LNCaP clone FGC (cell line): ENCODE measurements at regions not wholly inside any gene's neighbourhood (a gene's known extent, or its start where the extent isn't known, plus 50 kb on each side); places are given as distances from the start of the nearest gene placed in this dataset.

Source experiments
- DNase-seq: peaks from one replicate; pipeline ENCODE4 v3.0.0-alpha.2; 2011; ENCODE audit warnings: low read depth
- H3K4me3 ChIP-seq: 2 replicates; pipeline ENCODE4 v1.5.1; 2011; ENCODE audit warnings: mild to moderate bottlenecking, low read depth, low read length, control low read depth
- TF ChIP-seq, protein P1 (sequence below): IDR thresholded peaks from 2 replicates; pipeline ENCODE4 v1.5.1; 2012; ENCODE audit warnings: mild to moderate bottlenecking; ENCODE audit not compliant: control insufficient read depth, insufficient read depth; ENCODE audit errors: extremely low read depth

DNA sequence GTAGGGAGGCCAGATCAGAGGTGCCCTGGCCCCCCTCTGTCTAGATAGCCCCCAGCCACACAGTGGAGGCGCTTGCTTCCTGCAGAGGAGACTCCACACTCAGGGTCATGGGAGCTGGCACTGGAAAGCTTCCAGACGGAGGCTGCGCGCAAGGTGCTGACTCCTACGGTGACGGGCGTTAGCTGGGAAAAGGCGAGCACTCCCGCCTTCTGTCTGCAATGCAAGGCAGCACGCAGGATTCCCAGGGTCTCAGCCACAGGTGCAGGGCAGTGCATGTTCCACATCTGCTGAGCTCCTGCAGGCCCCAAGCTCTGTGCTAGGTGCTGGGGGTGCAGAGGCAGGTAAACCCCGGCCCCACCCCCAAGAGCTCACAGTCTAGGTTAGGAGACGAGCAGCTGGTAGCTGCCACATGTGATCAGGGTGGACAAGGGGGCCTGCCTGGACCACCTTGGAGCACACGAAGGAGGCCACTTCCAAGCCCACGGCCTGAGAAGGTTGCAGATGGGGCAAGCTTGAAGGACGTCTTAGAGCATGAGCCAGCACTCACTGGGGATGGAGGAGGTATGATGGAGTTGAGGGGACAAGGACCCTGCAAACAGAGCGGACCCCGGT, 310.9 kb upstream of the DIO3 start:
- H3K4me3 ChIP-seq = no peak overlapping the region
- TF ChIP-seq, protein P1, sequence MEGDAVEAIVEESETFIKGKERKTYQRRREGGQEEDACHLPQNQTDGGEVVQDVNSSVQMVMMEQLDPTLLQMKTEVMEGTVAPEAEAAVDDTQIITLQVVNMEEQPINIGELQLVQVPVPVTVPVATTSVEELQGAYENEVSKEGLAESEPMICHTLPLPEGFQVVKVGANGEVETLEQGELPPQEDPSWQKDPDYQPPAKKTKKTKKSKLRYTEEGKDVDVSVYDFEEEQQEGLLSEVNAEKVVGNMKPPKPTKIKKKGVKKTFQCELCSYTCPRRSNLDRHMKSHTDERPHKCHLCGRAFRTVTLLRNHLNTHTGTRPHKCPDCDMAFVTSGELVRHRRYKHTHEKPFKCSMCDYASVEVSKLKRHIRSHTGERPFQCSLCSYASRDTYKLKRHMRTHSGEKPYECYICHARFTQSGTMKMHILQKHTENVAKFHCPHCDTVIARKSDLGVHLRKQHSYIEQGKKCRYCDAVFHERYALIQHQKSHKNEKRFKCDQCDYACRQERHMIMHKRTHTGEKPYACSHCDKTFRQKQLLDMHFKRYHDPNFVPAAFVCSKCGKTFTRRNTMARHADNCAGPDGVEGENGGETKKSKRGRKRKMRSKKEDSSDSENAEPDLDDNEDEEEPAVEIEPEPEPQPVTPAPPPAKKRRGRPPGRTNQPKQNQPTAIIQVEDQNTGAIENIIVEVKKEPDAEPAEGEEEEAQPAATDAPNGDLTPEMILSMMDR = no peak
- no peak for DNase-seq

DNA sequence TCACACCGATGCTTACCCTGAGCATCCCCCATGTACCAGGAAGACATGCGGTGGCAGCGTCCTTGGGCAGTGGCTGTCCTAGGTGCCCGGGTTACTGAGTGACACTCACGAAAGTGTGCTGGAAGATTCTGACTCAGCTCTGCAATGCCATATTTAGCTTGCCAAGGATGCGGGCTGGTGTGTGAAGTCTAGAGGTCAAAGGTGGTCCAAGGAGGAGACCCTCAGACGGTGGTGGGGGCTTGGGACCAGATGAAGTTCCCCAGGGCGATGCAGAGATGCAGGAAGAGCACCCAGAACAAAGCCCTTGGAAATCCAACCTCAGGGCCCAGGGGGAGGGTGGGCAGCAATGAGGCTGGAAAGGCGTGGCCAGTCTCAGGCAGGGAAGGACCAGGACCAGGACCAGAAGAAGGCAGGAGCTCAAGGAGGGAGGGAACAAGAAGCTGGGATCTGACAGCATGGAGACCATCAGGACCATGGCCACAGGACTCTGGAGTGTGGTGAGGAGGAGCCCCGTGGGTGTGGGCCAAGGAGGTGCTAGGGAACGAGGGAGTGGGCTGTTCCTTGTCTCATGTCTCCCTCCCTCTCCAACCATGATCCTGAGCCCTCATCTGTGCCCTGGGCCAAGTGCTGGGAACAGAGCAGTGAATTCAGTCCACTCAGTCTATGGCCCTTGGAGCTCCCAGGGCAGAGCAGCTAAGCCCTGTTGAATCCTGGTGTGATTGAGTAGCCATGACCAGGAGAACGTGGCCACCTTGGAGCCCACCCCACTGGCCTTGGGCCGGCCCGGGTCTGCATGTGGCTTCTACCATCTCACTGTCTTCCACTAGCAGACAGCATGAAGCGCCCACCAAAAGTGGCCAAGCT, 310.1 kb upstream of the DIO3 start:
- no peak for DNase-seq
- H3K4me3 ChIP-seq = no peak overlapping the region
- TF ChIP-seq, protein P1 = no peak

DNA sequence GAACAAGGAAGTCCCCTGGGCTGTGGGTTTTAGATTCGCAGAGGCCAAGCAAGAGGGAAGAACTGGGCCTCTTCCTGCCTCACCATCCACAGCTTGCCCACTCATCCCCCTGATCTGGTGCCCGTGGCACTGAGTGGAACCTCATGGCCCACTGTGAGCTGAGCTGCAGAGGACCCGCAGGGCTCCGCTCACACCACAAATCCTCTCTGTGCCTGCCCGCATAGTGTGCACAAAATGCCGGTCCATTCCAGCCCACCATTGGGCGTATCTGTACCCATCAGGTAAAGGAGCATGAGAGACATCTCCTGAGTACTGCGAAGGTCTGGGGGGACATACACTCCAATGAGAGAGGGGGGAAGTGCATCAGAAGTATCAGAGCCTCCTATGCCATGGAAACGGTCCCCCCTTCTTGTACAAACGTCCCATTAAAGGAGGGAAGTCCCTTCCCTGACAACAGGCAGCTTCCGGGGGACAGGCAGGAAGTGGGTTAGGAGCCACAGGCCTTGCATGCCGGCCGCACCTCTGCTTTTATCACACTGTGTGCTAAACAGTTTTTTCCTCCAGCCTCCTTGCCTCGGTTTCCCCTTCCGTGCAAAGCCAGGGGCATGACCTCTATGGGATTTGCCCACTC, 309.4 kb upstream of the DIO3 start:
- H3K4me3 ChIP-seq = no peak overlapping the region
- DNase-seq = no peak
- TF ChIP-seq, protein P1 = no peak

DNA sequence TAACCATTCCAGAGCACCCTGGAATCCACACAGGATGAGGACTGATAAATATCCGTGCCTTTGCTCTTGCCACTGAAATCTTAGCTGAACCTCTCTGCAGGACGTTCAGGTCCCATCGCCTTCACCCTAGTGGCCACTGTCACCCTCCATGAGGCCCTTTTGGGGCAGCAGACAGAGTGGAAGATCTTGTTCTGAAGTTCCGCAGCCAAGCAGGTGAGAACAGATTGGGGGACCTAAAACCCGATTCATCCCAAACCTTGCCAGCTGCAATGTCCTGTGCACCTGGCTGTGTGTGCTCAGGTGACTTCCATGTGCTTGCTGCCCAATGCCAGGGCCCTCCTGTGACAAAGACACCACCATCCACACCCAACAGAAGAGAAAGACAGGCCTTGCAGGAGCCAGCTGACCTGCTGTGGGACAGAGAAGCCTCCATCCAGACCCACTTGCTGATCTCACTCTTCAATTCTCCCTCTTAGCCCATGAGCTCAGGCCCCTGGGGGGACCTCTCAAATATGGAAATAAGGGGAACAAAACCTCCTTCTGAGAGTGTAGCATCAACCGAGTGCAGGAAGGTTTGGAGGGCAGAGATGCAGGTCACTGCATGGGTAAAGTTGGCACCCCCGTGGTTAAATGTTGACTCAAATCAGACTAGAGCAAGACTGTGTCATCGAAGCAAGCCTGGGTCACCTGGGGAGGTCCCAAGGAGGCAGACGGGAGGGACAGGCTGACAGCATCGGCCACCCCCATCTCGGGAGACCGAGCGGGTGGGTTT, 308.7 kb upstream of the DIO3 start:
- no peak overlapping the region for H3K4me3 ChIP-seq
- TF ChIP-seq, protein P1 = no peak
- DNase-seq = no peak

DNA sequence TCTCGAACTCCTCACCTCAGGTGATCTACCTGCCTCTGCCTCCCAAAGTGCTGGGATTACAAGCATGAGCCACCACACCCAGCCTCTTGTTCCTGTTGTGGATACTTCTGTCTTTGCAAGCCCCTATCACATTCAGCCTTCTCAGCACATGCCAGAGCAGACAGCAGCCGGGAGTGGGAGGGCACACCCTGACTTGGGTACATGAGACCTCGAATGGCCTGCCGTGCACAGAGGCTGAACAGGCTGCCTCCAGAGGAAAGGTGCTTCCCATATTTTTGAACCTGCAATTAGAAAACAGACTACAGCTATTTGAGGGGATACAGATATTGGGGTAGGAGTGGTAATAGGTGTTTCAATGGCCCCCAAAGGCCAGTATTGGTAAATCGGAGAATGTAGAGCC, 307.3 kb upstream of the DIO3 start:
- no peak for DNase-seq
- no peak overlapping the region for H3K4me3 ChIP-seq

More for the DNA sequence above, 307.3 kb upstream of the DIO3 start:
- TF ChIP-seq, protein P1 = no peak
